ENCODE measurements at regions not wholly inside any gene's neighbourhood (a gene's known extent, or its start where the extent isn't known, plus 50 kb on each side); places are given as distances from the start of the nearest gene placed in this dataset.

- H3K4me3 ChIP-seq (ENCODE audit: low read depth, low read length), result no peak overlapping the region
- TF ChIP-seq CTCF (IDR thresholded peaks at IDR 0.05; ENCODE audit: insufficient read depth, low read length), result no peak
- peak; percentile 53 for DNase-seq (ENCODE audit: low read depth)
Observed at GRCh38 chr12:90235642-90236041, 527.0 kb upstream of the ATP2B1 start.

DNA sequence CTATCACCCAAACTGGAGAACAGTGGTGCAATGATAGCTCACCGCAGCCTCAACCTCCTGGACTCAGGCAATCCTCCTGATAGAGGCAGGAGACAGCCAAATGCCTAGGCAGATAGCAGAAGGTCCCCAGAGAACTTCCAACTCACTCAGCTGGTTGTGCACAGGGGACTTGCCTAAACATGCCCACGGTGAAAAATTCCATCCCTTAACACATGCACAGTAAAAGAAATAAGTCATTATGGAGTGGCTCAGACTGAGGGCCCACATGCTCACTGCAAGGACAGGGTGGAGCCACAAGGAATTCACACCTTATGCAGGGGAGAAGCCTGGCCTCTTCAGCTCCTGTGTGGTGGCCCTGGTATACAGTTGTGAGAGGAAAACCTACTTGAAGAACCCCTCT is 525.8 kb upstream of the ATP2B1 start:
- H3K4me3 ChIP-seq (ENCODE audit: low read depth, low read length), result no peak overlapping the region
- DNase-seq (ENCODE audit: low read depth), result peak; percentile 66
- no peak for TF ChIP-seq CTCF (IDR thresholded peaks at IDR 0.05; ENCODE audit: insufficient read depth, low read length)

DNA sequence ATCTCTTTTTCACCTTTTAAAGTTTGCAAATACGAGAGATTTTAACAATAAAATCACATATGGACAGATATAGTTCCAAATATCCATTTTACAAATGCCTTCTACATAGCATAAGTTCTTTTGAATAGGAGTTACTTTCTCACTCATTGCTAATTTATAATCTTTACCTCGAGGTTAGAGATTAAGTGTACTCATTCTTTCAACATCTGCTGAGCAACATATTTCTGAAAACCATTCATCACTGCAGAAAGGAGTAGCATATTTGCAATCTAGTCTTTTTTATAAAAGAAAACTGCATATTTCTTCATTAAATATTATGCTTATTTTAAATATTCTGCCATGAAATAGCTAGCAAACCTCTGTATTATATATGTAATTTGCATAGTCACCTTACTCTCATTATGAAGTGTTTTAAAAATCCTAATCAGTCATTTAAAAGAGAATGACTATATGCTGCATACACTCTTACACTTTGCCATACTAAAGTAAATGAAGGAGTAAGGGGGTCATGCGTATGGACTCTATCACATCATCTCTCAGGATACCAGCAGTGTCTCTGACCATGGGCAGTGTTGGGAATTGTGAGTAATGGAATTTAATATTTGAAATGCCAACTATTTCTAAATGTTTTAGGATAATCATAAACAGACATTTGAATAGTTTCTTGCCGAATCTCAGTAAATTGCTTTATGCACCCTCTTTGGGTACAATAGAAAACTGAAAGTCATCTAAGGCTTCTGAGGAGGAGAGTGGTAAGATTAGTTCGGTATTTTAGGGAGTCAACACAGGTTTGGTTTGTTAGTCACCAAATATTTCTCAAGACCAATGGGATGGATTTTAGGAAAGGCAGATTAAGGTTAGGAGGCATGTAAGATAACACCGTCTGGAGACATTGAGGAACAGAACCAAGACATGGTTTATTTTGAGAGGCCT is 524.8 kb upstream of the ATP2B1 start:
- no peak for TF ChIP-seq CTCF (IDR thresholded peaks at IDR 0.05; ENCODE audit: insufficient read depth, low read length)
- DNase-seq (ENCODE audit: low read depth), result peak; percentile 58
- no peak overlapping the region for H3K4me3 ChIP-seq (ENCODE audit: low read depth, low read length)

GRCh38 chr12:90229407-90230170 is 521.0 kb upstream of the ATP2B1 start:
- no peak overlapping the region for H3K4me3 ChIP-seq (ENCODE audit: low read depth, low read length)
- DNase-seq (ENCODE audit: low read depth), result peak; percentile 45
- TF ChIP-seq CTCF (IDR thresholded peaks at IDR 0.05; ENCODE audit: insufficient read depth, low read length), result no peak

DNA sequence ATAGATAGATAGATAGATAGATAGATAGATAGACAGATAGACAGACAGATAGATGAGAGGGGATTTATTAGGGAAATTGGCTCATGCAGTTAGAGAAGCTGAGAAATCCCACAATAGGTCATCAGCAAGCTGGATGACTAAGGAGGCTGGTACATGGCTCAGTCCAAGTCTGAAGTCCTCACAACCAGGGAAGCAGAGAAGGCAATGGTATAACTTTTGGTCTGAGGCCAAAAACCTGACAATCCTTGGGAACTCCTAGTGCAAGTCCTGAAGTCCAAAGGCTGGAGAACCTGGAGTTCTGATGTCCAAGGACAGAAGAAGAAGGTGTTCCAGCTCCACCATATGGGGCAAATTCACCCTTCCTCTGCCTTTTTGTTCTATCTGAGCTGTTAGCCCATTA is 517.6 kb upstream of the ATP2B1 start:
- no peak for DNase-seq (ENCODE audit: low read depth)
- no peak for TF ChIP-seq CTCF (IDR thresholded peaks at IDR 0.05; ENCODE audit: insufficient read depth, low read length)
- H3K4me3 ChIP-seq (ENCODE audit: low read depth, low read length), result no peak overlapping the region

- no peak overlapping the region for H3K4me3 ChIP-seq (ENCODE audit: low read depth, low read length)
- DNase-seq (ENCODE audit: low read depth), result peak; percentile 45
- no peak for TF ChIP-seq CTCF (IDR thresholded peaks at IDR 0.05; ENCODE audit: insufficient read depth, low read length)
Observed at GRCh38 chr12:90216815-90217214, 508.2 kb upstream of the ATP2B1 start.
